ENCODE measurements at regions not wholly inside any gene's neighbourhood (a gene's known extent, or its start where the extent isn't known, plus 50 kb on each side); places are given as distances from the start of the nearest gene placed in this dataset.

GRCh38 chr3:21310161-21310560 is 440.8 kb downstream of the ZNF385D start:
- no peak for DNase-seq
- intact Hi-C loops (cut with DNase I), result no loop called here
- H3K27me3 ChIP-seq, result no peaks in the 10 kb centered on the region
- H3K4me3 ChIP-seq, result no peak overlapping the region
- no peaks in the 10 kb centered on the region for H3K36me3 ChIP-seq
- no peak overlapping the region for H3K27ac ChIP-seq
- no peaks in the 10 kb centered on the region for H3K4me1 ChIP-seq
- no peak for TF ChIP-seq CTCF (IDR thresholded peaks at IDR 0.05)
- ATAC-seq, result no peak
- H3K9me3 ChIP-seq, result peaks cover 0 to 3% of the 10 kb centered on the region in 2 donors

GRCh38 chr3:21297304-21297703 is 453.7 kb downstream of the ZNF385D start:
- H3K4me1 ChIP-seq, result no peaks in the 10 kb centered on the region
- ATAC-seq (no peak), DNase-seq (no peak)
- H3K4me3 ChIP-seq, result no peak overlapping the region
- peaks cover 0 to 30% of the 10 kb centered on the region in 2 donors for H3K9me3 ChIP-seq
- no peak overlapping the region for H3K27ac ChIP-seq
- no peak for TF ChIP-seq CTCF (IDR thresholded peaks at IDR 0.05)
- no peaks in the 10 kb centered on the region for H3K27me3 ChIP-seq
- intact Hi-C loops (cut with DNase I), result no loop called here
- no peaks in the 10 kb centered on the region for H3K36me3 ChIP-seq

- peak; percentile 53 for ATAC-seq
- Histone ChIP-seq H3K36me3 (no peaks in the 10 kb centered on the region), H3K4me1 (no peaks in the 10 kb centered on the region), H3K27me3 (no peaks in the 10 kb centered on the region), H3K9me3 (peaks cover 0 to 14% of the 10 kb centered on the region in 2 donors), H3K4me3 (no peak overlapping the region), H3K27ac (no peak overlapping the region)
- DNase-seq, result no peak
- TF ChIP-seq CTCF (IDR thresholded peaks at IDR 0.05), result no peak
- intact Hi-C loops (cut with DNase I), result no loop called here
These were observed 456.2 kb downstream of the ZNF385D start for GRCh38 chr3:21294768-21295167.

- Histone ChIP-seq H3K36me3 (no peaks in the 10 kb centered on the region), H3K27ac (no peak overlapping the region), H3K4me3 (no peak overlapping the region), H3K4me1 (no peaks in the 10 kb centered on the region), H3K9me3 (peaks cover 0 to 4% of the 10 kb centered on the region in 2 donors), H3K27me3 (no peaks in the 10 kb centered on the region)
- no peak for ATAC-seq
- no peak for TF ChIP-seq CTCF (IDR thresholded peaks at IDR 0.05)
- no peak for DNase-seq
- intact Hi-C loops (cut with DNase I), result no loop called here
These were observed 458.0 kb downstream of the ZNF385D start for GRCh38 chr3:21292971-21293370.

- intact Hi-C loops (cut with DNase I), result no loop called here
- peak; percentile 16 to 47 for TF ChIP-seq CTCF (IDR thresholded peaks at IDR 0.05)
- Histone ChIP-seq H3K4me3 (no peak overlapping the region), H3K27me3 (no peaks in the 10 kb centered on the region), H3K4me1 (no peaks in the 10 kb centered on the region), H3K9me3 (peaks cover 0 to 10% of the 10 kb centered on the region in 2 donors), H3K27ac (no peak overlapping the region), H3K36me3 (no peaks in the 10 kb centered on the region)
- ATAC-seq (no peak), DNase-seq (no peak)
These were observed 460.5 kb downstream of the ZNF385D start for GRCh38 chr3:21290557-21290956.

Data from left lung (tissue), 4 donors.